NCI-H526 treated with DMSO at 0.1 percent for 48 hours (cell line): ENCODE measurements at regions not wholly inside any gene's neighbourhood (a gene's known extent, or its start where the extent isn't known, plus 50 kb on each side); places are given as distances from the start of the nearest gene placed in this dataset.
A peak's percentile ranks its signal among the peaks of the same experiment; 100 is the strongest.

Experiments
- DNase-seq: peaks from one replicate; lab custom pipeline; 2025; lab: John Stamatoyannopoulos, UW

DNA sequence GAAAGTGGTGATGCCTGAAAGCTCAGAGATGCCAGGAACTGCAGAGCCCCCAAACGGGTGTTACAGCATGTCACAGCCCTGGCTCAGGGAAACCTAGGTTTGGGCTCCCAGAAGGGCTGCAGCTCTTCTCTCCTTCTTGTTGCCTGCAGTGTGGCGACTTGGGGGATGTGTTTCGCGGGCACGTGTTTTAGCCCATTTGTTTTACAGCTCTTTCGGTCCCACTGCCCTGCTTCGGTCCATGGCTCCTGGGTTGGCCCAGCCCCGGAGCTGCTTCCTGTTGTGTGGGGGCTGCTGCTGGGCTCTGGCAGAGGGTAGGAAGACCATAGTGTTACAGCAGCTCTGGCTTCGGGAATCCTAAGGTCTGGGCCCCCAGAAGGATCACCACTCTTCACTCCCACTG is 222.9 kb upstream of the RIOK2 start:
- no peak for DNase-seq

- no peak for DNase-seq
These were observed 224.1 kb upstream of the RIOK2 start for GRCh38 chr5:97406946-97407676.

GRCh38 chr5:97408331-97408730 is 225.3 kb upstream of the RIOK2 start:
- DNase-seq: no peak

DNA sequence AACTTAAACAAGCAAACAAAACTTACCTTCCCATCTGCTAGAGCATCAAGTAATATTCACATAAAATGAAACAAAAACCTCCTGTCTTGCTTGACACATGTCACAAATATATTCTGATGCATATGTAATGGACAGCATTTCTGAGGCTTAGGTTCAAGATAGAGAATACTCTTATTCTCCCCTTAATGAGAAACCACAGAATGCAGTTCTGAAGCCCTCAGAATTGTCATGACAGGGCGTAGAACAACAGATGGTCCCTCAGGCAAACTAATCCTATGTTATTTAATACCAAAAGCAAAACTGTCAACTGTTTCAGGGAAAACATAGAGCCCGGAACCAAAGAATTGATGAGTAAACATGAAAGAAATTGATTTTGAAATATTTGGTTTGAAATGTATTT is 229.9 kb upstream of the RIOK2 start:
- DNase-seq: no peak

DNA sequence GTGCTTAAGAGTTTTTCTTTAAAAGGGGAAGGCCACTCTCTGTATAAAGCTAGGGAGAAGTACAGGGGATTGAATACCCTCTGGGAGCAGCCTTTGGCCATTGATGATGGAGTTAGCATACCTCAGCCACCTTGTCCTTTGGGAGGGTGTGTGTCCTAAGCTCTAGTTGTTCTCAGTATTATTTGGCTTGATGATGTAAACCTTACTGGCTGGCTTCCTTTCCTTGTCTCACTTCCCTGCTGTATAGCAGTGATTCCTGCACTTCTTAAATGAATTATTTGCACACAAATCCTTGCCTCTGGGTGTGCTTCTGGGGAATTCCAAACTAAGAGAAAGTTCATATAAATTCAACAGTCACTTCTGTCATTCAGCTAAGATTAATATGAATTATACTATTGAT is 234.9 kb upstream of the RIOK2 start:
- no peak for DNase-seq

GRCh38 chr5:97418462-97418861 is 235.4 kb upstream of the RIOK2 start:
- no peak for DNase-seq

- no peak for DNase-seq
These were observed 237.6 kb upstream of the RIOK2 start for GRCh38 chr5:97420646-97421045.

GRCh38 chr5:97422678-97423077 is 239.6 kb upstream of the RIOK2 start:
- DNase-seq: no peak

- no peak for DNase-seq
These were observed 242.5 kb upstream of the RIOK2 start for GRCh38 chr5:97425511-97425910.

DNA sequence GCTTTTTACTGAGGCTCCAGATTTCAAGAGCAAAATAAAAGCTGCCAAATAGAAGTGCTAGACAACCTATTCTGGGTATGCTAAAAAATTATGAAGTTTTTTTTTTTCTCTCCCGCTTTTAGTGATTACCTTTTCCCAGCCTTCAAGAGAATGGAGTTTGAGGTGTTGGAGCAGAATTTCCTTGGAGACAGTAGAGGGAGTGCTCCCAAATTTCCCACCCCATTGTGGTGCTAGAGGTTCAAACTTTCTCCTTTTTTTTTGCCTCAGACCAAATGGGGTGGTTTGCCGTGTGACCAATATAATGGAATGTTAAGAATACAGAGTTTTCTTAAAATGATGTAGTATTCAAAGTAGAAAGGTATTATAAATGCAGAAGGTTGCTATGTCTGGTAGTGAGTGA is 244.2 kb upstream of the RIOK2 start:
- no peak for DNase-seq

DNA sequence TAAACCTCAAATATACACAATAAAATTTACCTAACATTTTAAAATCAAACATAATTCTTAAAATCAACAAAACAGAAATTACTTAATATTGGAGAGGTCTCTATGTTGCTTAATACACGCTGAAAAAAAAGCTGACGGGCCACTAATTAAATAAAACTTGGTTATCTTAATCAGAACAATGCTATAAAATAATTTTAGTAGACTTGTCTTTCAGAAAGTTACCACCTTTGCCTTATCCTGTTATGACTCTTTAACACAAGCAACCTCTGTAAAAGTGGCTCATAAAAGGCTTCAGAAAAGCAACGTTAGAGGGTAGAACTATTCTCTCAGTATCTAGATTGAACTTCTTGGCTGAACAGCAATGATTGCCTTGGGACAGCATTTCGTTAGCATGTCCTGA is 251.0 kb upstream of the RIOK2 start:
- no peak for DNase-seq

DNA sequence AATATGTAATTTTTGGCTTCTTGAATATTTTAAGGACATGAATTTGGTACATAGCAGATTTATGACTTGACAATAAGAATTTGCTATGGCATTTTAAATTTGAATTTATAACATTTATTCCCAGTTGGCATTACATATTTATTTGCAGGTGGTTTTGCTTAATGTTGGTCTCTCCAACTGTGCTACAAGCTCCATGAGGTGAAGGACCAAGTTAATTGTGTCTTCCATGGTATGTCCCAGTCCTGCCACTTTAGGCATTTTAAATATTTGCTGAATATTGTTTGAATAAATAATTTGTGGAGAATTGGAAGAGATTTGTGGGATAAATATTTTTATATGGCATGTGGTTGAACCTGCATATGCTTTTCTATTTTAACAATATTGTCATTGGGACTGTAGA is 253.4 kb upstream of the RIOK2 start:
- no peak for DNase-seq

GRCh38 chr5:97443740-97444139 is 260.7 kb upstream of the RIOK2 start:
- DNase-seq: no peak

DNA sequence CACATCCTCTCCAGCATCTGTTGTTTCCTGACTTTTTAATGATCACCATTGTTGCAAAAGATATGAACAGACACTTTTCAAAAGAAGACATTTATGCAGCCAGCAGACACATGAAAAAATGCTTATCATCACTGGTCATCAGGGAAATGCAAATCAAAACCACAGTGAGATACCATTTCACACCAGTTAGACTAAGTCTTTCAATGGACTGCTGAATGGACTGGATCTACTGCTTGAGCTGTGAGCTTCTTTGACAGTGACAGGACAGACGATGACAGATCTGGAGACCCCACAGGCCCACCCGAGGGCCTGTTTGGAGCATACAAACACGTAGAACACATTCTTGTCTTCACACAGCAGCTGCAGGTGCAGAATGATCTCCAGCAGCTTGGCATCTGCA is 266.1 kb upstream of the RIOK2 start:
- no peak for DNase-seq

- DNase-seq: peak; percentile 37
These were observed 269.6 kb upstream of the RIOK2 start for GRCh38 chr5:97452646-97453045.

DNA sequence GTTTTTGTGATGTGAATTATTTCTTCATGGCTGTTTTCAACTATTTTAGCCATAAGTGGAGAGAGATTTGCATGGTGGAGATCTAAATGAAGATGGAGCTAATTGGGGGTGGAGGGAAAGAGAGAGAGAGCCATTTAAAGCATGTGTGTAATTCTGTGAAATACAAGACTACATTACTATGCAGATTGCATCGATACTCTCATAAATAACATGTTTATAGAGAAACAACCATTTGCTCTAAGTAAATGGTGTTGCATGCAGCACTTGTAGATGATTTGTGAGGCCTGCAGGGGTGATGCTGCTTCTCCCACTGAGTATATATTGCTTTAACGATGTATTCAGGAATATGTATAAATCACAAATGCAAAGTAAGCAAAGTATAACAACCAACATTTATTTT is 270.2 kb upstream of the RIOK2 start:
- no peak for DNase-seq

- DNase-seq: no peak
These were observed 271.0 kb upstream of the RIOK2 start for GRCh38 chr5:97454015-97454414.

- DNase-seq: no peak
These were observed 272.9 kb upstream of the RIOK2 start for GRCh38 chr5:97455996-97456395.

- no peak for DNase-seq
These were observed 275.8 kb upstream of the RIOK2 start for GRCh38 chr5:97458851-97459250.

DNA sequence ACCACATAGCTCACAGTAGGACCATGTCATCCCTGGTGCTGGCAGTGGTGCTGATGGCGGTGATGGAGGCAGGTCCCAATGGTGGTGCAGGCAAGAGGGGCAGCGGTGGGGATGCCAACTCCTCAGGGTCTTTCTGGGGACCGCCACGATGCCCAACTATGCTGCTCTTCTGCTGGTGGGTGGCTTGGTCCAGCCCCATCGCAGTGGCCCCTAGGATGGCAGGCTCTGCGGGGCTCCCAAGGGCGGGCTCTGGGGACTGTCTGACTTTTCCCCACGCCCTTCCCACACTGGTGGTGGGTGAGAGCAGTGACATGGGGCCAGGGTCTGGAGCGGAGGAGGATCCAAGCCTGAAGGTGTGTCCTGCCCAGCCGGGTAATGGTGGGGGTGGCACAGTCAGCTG is 288.9 kb upstream of the RIOK2 start:
- no peak for DNase-seq

DNA sequence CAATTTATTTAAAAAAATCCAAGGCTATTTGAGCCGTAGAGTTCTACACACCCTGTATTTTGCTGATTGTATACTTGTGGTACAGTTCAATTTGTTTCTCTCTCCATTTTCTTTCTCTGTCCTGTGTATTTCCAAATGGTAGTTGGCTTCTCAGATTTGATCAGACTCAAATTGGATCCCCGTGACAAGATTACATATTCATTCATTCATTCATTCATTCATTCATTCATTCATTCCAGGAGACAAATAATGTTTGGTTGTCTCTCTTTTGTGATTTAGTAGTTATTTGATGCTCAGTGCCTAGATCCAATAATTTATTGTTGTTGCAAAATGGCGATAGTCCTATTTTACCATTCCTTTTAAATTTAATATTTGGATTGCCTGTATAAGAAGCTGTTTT is 292.8 kb upstream of the RIOK2 start:
- DNase-seq: no peak

DNA sequence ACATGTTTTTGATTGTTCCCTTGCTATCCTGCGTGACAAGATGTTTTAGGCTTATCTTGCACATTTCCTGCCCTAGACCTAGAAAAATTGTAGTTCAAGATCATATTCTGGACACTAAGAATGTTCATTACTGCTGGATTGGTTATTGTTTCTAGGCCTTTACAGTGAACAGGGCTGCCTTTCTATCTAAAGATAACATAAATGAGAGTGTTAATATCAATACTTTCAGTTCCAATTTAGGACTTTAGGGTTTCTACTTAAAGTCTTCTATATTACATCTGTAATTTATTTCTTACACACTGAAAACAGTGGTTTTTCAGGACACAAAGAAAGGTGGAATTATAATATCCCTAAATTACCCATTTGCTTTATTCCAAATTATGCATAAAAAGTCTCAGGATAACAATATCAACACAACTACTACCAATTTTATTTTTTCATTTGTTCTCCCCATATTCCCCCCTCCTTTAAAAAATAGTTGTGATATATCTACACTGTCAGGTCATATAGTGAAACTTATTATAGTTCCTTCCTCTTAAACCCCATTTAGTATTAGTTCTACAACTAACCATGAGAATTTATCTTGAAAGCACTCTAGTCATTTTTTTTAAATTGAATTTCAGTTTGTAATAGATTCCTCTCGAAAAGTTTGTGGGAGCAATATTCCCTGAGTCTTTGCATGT is 293.9 kb upstream of the RIOK2 start:
- no peak for DNase-seq

- DNase-seq: no peak
These were observed 295.4 kb upstream of the RIOK2 start for GRCh38 chr5:97478483-97478882.

DNA sequence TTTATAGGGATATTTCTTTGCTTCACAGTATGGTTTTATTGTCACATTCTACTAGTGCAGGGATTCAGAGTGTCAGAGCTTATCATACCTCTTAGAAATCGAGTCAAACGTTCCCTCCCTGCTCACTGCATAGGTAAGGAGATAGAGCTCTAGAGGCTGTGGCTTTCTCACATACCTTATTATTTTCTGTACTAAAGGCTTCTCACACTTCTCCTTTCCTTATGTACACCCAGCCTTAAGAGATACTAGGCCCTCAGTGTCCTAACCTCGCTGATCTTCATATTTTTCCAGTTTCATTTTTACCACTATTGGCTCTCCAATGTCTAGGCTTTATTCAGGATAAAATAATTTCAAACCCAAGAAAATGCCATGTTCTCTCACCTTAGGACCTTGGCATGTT is 297.3 kb upstream of the RIOK2 start:
- DNase-seq: no peak
